HUES6 (cell line): ENCODE measurements at regions not wholly inside any gene's neighbourhood (a gene's known extent, or its start where the extent isn't known, plus 50 kb on each side); places are given as distances from the start of the nearest gene placed in this dataset.

ENCODE experiments used
- H3K27ac ChIP-seq: 2 replicates; pipeline ENCODE4 v1.7.0; 2013; ENCODE audit warnings: low read depth, mild to moderate bottlenecking, low read length, inconsistent platforms
- H3K27me3 ChIP-seq: 2 replicates; pipeline ENCODE4 v1.6.1; 2013; ENCODE audit warnings: low read length; ENCODE audit not compliant: control insufficient read depth, insufficient read depth
- H3K36me3 ChIP-seq: 2 replicates; pipeline ENCODE4 v1.6.1; 2013; ENCODE audit warnings: low read length; ENCODE audit not compliant: control insufficient read depth, insufficient read depth
- H3K4me1 ChIP-seq: 2 replicates; pipeline ENCODE4 v1.6.1; 2013; ENCODE audit warnings: low read length; ENCODE audit not compliant: control insufficient read depth, insufficient read depth
- H3K4me3 ChIP-seq: 2 replicates; pipeline ENCODE4 v1.5.1; 2013; ENCODE audit warnings: low read depth, low read length
- H3K9ac ChIP-seq: one replicate; pipeline ENCODE4 v1.6.1; 2013; ENCODE audit warnings: mild to moderate bottlenecking, low read length
- H3K9me3 ChIP-seq: 2 replicates; pipeline ENCODE4 v1.6.1; 2013; ENCODE audit warnings: low read depth, low read length; ENCODE audit not compliant: control insufficient read depth, insufficient read depth

DNA sequence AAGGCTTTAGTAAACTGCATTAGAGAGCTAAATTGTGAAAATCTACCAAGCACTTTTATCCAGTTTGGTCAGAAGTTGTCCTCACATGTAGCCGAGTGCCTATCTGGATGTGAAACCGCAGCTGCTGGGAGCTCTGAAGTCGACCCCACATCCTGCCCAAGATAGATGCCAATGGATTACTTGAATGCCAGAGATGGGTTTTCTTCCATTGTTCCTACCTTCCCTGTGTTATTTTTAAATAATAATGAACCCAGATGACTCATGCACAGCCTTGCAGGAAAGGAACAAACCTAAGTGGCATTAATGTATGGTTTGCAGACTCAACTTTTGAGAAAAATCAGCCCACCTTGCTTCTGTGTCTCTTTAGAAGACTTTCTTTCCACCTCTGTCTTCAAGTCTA, 408.5 kb downstream of the FBXO15 start:
- Histone ChIP-seq H3K27me3 (no peaks in the 10 kb centered on the region), H3K36me3 (no peaks in the 10 kb centered on the region), H3K9me3 (no peaks in the 10 kb centered on the region), H3K4me1 (no peaks in the 10 kb centered on the region; the same call in 1 of the 2 replicates), H3K4me3 (no peak overlapping the region), H3K9ac (no peak overlapping the region), H3K27ac (no peak overlapping the region)

DNA sequence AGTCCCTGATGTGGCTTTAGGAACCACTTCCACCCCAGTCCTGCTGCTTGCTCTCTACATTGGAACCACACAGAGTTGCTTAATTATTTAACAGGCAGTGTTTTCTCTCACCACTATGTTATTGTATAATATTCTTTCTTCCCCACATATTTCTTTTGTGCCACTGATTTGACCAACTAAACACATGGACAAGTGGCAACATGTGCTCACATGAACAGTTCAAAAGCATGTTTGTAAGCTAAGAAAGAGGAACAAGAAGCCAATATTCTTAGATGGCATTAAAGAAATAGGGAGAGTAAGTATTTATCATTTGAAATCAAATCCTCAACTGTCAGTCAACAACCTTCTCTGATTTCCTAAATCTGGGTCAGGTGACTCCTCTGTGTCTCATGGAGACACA, 409.6 kb downstream of the FBXO15 start:
- no peak overlapping the region for H3K9ac ChIP-seq
- no peak overlapping the region for H3K27ac ChIP-seq
- no peak overlapping the region for H3K4me3 ChIP-seq
- H3K4me1 ChIP-seq: no peaks in the 10 kb centered on the region; the same call in 1 of the 2 replicates
- H3K27me3 ChIP-seq: no peaks in the 10 kb centered on the region
- no peaks in the 10 kb centered on the region for H3K9me3 ChIP-seq
- no peaks in the 10 kb centered on the region for H3K36me3 ChIP-seq

DNA sequence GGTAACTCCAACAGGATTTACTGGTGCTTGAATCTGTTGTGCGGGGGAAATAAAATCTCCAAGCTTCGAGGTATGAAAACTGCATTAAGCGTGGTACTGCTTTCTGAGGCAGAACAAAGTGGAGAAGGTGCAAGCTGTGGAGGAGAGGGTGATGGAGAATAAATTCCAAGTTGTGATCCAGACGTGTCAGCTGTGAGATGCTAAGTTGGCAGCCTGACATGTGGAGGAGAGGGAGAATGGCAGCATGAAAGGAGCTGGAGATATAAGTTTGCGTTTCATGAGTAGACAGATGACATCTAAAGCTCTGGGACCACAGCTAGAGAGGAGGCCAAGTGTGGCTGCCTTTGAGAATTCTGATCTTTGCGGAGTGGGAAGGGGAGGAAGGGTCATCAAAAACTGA, 411.8 kb downstream of the FBXO15 start:
- H3K9ac ChIP-seq: no peak overlapping the region
- H3K36me3 ChIP-seq: no peaks in the 10 kb centered on the region
- no peaks in the 10 kb centered on the region for H3K27me3 ChIP-seq
- no peaks in the 10 kb centered on the region for H3K9me3 ChIP-seq
- no peaks in the 10 kb centered on the region; the same call in 1 of the 2 replicates for H3K4me1 ChIP-seq
- no peak overlapping the region for H3K4me3 ChIP-seq
- no peak overlapping the region for H3K27ac ChIP-seq

DNA sequence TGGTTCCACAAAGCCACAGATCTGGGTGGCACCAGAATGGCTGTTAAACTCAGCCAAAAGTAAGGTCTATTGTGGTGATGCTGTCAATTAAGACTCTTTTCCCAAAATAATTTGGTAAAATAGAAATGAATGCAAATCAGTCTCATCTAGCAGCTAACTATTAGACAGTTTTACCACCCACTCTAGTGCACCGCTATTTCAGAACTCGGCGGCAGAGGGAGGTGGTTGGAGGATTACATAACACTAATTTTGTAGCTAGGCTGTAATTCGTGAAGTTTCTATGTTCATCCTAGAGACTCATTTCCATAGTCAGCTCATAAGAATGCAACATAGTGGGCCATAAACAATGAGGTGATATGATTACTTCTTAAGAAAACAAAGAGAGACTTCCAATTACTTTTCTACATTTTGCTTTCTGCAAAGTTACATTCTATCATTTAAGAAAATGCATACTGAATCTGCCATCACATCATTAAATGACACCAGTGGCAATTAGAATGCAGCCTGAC, 413.8 kb downstream of the FBXO15 start:
- Histone ChIP-seq H3K36me3 (no peaks in the 10 kb centered on the region), H3K4me1 (no peaks in the 10 kb centered on the region; the same call in 1 of the 2 replicates), H3K9ac (no peak overlapping the region), H3K27me3 (no peaks in the 10 kb centered on the region), H3K27ac (no peak overlapping the region), H3K4me3 (no peak overlapping the region), H3K9me3 (0 out of 2 replicates have a peak, but pooled peaks cover 2% of the 10 kb centered on the region)

DNA sequence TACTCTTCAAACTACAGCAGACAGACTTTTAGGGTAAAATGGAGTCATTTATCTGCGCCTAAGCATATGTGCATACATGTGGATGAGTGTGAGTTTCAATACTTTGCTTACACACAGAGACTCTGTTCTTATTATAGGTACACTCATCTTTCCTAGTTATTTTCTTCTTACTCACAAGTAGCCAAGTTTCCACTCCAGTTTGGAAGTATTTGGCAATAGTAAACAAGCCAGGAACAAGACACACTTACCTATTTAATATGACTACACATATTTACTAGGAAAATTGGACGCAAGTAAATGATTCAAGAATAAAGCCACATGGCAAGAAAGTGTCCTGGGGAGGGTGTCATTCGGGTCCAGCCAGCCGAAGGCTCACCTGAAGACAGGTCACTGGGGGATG, 414.3 kb downstream of the FBXO15 start:
- no peak overlapping the region for H3K4me3 ChIP-seq
- H3K9me3 ChIP-seq: 0 out of 2 replicates have a peak, but pooled peaks cover 2% of the 10 kb centered on the region
- no peaks in the 10 kb centered on the region for H3K4me1 ChIP-seq
- no peaks in the 10 kb centered on the region for H3K36me3 ChIP-seq
- H3K27ac ChIP-seq: no peak overlapping the region
- no peaks in the 10 kb centered on the region for H3K27me3 ChIP-seq
- H3K9ac ChIP-seq: no peak overlapping the region

DNA sequence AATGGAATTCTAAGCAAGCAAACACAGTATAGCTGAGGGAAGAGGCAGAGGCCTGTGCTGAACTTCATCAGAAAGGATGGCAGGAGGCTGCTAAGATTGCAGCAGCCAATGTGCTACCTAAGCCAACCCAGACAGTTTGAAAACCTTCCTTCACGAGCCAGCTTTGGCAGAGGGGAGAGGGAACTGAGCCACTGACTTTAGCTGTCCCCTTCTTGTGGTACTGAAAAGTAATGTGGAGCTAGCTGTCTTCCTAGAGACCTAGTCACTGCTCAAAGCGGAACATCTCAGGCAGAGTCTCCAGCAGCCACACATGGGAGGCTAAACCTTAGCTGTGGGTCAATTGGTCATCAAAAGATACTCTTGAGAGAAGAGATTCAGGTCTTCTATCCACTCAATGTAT, 419.0 kb downstream of the FBXO15 start:
- no peaks in the 10 kb centered on the region for H3K4me1 ChIP-seq
- no peak overlapping the region for H3K4me3 ChIP-seq
- H3K9me3 ChIP-seq: 0 out of 2 replicates have a peak, but pooled peaks cover 2% of the 10 kb centered on the region
- no peak overlapping the region for H3K9ac ChIP-seq
- no peaks in the 10 kb centered on the region for H3K36me3 ChIP-seq
- H3K27me3 ChIP-seq: no peaks in the 10 kb centered on the region
- no peak overlapping the region for H3K27ac ChIP-seq

DNA sequence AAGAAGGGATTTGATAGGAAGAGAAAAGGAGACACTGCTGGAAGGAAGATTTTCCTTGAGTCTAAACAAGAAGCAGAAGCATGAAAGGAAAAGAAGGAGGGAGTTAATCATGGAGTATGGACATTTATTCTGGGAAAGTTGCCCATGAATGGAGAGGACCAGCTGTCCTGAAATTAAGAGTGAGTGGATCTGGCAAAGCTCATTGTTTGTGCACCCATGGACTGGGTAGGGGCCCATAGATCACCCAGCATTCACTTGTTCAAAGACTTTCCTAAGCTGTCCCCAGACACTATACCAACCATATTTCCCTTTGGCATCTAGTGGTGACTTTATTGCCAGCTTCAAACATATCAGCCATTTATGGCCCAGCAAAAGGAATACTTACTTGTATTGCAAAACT, 422.7 kb downstream of the FBXO15 start:
- no peak overlapping the region for H3K27ac ChIP-seq
- no peak overlapping the region for H3K4me3 ChIP-seq
- no peak overlapping the region for H3K9ac ChIP-seq
- no peaks in the 10 kb centered on the region for H3K4me1 ChIP-seq
- H3K36me3 ChIP-seq: no peaks in the 10 kb centered on the region
- H3K9me3 ChIP-seq: no peaks in the 10 kb centered on the region
- H3K27me3 ChIP-seq: no peaks in the 10 kb centered on the region

DNA sequence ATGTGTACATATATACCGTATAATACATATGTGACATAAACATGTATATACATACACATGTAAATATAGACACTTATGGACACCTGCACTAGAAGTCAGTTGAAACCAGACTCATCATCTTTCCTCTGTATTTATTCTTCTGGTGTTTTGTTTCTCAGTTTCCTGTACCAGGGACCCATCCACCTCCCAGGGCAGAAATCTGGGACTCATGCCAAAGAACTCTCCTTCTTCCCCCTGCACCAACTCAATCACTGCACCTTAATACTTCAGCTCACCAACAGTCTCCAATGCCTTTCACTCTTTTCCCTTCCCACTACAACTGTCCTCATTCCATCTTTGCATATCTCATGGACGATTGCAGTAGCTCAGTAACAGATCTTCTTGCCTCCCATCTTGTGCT, 428.0 kb downstream of the FBXO15 start:
- Histone ChIP-seq H3K27ac (no peak overlapping the region), H3K9ac (no peak overlapping the region), H3K9me3 (no peaks in the 10 kb centered on the region), H3K36me3 (no peaks in the 10 kb centered on the region), H3K27me3 (no peaks in the 10 kb centered on the region), H3K4me3 (no peak overlapping the region), H3K4me1 (no peaks in the 10 kb centered on the region)

DNA sequence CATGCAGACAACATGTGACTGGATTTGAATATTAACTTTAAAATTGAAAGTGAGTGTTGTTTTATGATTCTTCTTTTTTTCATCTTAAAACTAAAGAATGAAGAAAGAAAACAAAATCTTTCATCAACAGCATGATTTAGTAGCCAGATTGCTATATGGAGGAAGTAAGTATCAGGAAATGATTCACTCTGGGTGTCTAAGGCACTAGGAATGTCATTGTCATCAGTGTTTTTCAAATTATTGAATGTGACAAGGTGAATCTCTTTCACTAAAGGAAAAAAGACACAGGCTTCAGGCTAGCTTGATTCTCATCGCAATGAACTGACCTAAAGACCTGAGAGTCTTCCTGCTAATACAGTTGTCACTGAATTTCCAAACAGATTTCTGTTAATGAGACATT, 430.1 kb downstream of the FBXO15 start:
- Histone ChIP-seq H3K27ac (no peak overlapping the region), H3K9ac (no peak overlapping the region), H3K4me3 (no peak overlapping the region), H3K9me3 (no peaks in the 10 kb centered on the region), H3K36me3 (no peaks in the 10 kb centered on the region), H3K4me1 (no peaks in the 10 kb centered on the region), H3K27me3 (no peaks in the 10 kb centered on the region)

DNA sequence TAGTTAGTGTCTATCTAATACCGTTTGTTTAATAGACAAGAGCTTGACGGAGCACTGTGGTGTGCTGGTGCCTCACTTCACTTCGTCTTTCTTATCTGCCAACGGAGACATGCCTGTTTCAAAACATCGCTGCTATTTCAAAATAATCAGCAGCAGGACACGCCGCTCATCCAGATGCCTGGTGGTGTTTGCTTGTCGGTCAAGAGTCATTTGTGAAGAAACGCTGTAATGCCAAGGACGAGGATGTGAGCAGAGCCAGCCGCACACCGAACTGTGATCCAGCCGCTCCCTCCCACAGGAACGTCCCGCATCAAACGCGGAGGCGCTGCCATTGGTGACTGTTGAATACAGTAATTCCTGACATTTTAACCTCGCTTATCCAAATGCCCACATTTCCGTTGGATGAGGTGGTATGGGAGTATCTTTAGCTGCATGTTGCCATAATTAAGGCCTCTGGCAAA, 432.4 kb downstream of the FBXO15 start:
- no peaks in the 10 kb centered on the region for H3K4me1 ChIP-seq
- no peaks in the 10 kb centered on the region for H3K9me3 ChIP-seq
- H3K27ac ChIP-seq: no peak overlapping the region
- H3K27me3 ChIP-seq: no peaks in the 10 kb centered on the region
- no peak overlapping the region for H3K4me3 ChIP-seq
- no peaks in the 10 kb centered on the region for H3K36me3 ChIP-seq
- no peak overlapping the region for H3K9ac ChIP-seq

DNA sequence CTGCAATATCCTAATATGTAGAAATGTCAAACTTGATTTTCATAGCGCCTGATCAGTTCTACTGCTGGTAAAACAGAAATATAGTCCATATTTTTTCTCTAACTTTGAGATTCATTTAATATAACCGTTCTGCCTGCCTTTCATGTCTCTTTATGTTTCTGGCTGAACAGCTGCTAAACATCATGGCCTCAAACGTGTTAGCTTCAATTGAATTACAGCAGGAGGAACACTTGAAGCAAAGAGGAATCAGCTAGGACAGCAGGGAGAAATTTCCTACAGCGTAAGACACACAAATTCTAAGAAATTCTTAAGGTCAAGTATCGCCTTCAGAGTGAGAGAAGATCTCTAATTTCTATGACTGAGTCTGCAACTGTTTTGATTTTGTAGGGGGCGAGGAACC, 433.2 kb downstream of the FBXO15 start:
- H3K4me1 ChIP-seq: no peaks in the 10 kb centered on the region
- no peak overlapping the region for H3K4me3 ChIP-seq
- H3K36me3 ChIP-seq: no peaks in the 10 kb centered on the region
- H3K9me3 ChIP-seq: no peaks in the 10 kb centered on the region
- no peaks in the 10 kb centered on the region for H3K27me3 ChIP-seq
- H3K27ac ChIP-seq: no peak overlapping the region
- no peak overlapping the region for H3K9ac ChIP-seq

DNA sequence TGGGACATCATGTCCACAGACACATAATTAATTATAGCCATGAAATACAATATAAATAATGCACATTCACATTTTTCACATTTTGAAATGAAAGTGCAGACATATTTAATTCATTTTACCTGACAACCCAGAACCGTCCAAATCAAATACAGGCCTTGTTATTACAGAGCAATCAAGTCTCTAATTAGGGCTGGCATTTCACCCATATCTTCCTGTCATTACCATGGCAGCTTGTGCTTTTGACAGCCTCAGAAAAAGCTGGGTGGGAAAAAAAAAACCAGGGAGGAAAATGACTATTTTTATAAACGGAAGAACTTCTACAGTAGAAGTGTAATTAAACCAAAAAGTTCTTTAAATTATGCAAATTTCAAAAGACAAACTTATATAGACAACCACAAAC, 436.4 kb downstream of the FBXO15 start:
- Histone ChIP-seq H3K4me1 (no peaks in the 10 kb centered on the region), H3K27ac (no peak overlapping the region), H3K4me3 (no peak overlapping the region), H3K27me3 (no peaks in the 10 kb centered on the region), H3K9me3 (no peaks in the 10 kb centered on the region), H3K9ac (no peak overlapping the region), H3K36me3 (no peaks in the 10 kb centered on the region)
